ENCODE measurements at regions not wholly inside any gene's neighbourhood (a gene's known extent, or its start where the extent isn't known, plus 50 kb on each side); places are given as distances from the start of the nearest gene placed in this dataset.

- TF ChIP-seq POLR2A (IDR thresholded peaks at IDR 0.05; ENCODE audit: low read length) (no peak), GATA1 (IDR thresholded peaks at IDR 0.05; ENCODE audit: low read depth, low read length) (no peak)
These were observed 196.4 kb upstream of the PARP11 start for GRCh38 chr12:4069670-4070010.

Data from erythroblast (primary cell).